Choroid plexus epithelial cell (primary cell): ENCODE measurements at regions not wholly inside any gene's neighbourhood (a gene's known extent, or its start where the extent isn't known, plus 50 kb on each side); places are given as distances from the start of the nearest gene placed in this dataset.
A peak's percentile ranks its signal among the peaks of the same experiment; 100 is the strongest.
"Not testable (repeated sequence)": the region's sequence is repeated elsewhere in the genome, so short reads cannot be mapped to it uniquely, and the experiment has no call there.

Source experiments
- DNase-seq: peaks from one replicate; pipeline ENCODE4 v3.0.0-alpha.2; 2010; ENCODE audit warnings: low read depth
- H3K4me3 ChIP-seq: 2 replicates; pipeline ENCODE4 v1.5.1; 2011; ENCODE audit warnings: low read depth, mild to moderate bottlenecking, control low read depth, low read length, moderate library complexity
- TF ChIP-seq, protein P1 (sequence below): conservative IDR thresholded peaks from 2 replicates; pipeline ENCODE4 v1.5.1; 2011; ENCODE audit warnings: low read depth, mild to moderate bottlenecking, control low read depth, inconsistent platforms, low read length, moderate library complexity

DNA sequence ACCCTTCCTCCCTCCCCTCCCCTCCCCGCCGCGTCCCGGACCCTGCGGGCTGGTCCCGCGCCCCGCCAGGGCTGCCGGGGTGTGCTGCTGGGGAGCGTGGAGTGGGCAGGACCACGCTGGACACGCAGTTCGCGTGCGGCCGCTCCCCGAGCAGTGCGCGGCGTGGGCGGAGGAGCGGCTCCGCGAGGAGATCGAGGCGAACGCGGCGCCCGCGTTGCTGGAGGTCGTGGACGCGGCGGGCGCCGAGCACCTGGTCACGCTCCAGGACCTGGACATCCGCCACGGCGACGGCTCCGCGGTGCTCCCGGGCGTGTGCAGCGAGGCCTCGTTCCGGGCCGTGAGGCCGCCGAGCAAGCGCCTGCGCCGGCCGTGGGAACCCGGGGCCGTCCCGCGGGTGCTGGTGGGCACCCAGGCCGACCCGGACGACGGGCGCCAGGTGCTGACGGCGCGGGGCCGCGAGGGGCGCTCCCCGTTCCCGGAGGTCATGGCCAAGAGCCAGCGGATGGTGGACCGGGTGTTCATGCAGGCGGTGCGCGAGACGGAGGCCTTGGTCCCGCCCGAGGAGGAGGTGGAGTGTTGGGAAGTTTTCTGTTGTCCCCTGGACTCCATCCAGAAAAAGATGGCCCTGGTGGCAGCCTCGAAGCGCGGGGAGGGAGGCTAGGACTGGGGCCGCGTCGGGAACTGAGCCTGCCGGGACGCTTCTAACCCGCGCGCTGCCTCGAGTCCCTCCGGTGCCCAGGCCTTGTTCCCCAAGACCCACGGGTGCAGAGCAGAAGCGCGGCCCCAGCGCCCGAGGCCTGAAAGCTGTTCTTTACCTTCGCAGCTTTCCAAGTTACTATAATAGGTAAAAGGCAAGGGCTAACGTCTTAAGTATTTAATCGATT lies 54.7 kb upstream of the EIF5 start:
- no peak overlapping the region for H3K4me3 ChIP-seq
- TF ChIP-seq, protein P1, sequence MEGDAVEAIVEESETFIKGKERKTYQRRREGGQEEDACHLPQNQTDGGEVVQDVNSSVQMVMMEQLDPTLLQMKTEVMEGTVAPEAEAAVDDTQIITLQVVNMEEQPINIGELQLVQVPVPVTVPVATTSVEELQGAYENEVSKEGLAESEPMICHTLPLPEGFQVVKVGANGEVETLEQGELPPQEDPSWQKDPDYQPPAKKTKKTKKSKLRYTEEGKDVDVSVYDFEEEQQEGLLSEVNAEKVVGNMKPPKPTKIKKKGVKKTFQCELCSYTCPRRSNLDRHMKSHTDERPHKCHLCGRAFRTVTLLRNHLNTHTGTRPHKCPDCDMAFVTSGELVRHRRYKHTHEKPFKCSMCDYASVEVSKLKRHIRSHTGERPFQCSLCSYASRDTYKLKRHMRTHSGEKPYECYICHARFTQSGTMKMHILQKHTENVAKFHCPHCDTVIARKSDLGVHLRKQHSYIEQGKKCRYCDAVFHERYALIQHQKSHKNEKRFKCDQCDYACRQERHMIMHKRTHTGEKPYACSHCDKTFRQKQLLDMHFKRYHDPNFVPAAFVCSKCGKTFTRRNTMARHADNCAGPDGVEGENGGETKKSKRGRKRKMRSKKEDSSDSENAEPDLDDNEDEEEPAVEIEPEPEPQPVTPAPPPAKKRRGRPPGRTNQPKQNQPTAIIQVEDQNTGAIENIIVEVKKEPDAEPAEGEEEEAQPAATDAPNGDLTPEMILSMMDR, result no peak

DNA sequence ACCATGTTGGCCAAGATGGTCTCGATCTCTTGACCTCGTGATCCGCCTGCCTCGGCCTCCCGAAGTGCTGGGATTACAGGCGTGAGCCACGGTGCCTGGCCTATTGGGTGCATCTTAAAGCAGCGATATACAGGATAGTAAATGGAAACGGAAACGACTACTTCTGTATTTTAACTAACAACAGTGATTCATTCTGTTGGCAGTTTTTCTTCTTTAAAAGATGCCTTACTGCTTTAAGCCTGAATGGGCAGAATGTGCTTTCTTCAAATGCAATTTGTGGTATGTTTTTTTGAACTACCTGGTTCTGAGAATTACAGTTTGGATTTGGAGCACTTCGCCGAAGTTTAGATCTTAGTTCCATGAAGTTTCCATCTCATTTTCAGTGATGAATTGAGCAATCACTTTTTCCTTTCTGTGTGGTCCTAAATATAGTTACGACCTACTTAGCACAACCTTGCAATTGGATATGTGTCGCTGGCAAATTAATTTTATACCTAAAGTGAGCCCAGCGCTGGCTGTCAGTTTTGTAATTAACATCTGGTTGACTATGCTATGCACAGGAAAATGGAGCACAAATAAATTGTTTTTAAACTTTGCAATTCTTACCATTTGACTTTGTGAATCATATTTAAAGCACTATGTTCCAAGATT lies 53.6 kb upstream of the EIF5 start:
- H3K4me3 ChIP-seq, result no peak overlapping the region
- DNase-seq, result no peak
- TF ChIP-seq, protein P1, result no peak

More for the DNA sequence above, 54.7 kb upstream of the EIF5 start:
- no peak for DNase-seq

GRCh38 chr14:103281496-103282231 lies 52.4 kb upstream of the EIF5 start:
- peak; percentile 79 for DNase-seq
- no peak overlapping the region for H3K4me3 ChIP-seq
- TF ChIP-seq, protein P1, result peak; percentile 82

GRCh38 chr14:103282309-103282708 lies 51.7 kb upstream of the EIF5 start:
- DNase-seq, H3K4me3 ChIP-seq: not testable (repeated sequence)

DNA sequence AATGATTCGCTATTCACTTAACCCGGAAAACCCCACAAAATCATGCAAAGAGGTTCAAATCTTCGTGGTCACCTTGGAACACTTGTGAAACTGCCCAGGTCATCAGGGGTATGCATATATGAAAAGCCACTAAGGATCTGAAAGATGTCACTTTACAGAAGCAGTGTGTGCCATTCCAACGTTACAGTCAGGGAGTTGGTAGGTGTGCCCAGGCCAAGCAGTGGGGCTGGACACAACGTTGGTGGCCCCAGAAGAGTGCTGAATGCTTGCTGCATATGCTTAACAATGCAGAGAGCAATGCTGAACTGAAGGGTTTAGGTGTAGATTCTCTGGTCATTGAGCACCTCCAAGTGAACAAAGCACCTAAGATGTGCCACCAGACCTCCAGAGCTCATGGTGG lies 51.1 kb upstream of the EIF5 start:
- H3K4me3 ChIP-seq, result no peak overlapping the region
- TF ChIP-seq, protein P1, result no peak
- no peak for DNase-seq

- no peak for DNase-seq
- TF ChIP-seq, protein P1, result no peak
Observed at GRCh38 chr14:103283916-103284315, 50.1 kb upstream of the EIF5 start.

More at GRCh38 chr14:103283916-103284315, 50.1 kb upstream of the EIF5 start:
- no peak overlapping the region for H3K4me3 ChIP-seq
